GM23248 (cell line): ENCODE measurements at regions not wholly inside any gene's neighbourhood (a gene's known extent, or its start where the extent isn't known, plus 50 kb on each side); places are given as distances from the start of the nearest gene placed in this dataset.

Source experiments
- EZH2 ChIP-seq: fragments of 200-600 bp; sonication (generic); IDR thresholded peaks from 2 replicates; pipeline ENCODE4 v1.6.1; 2018; ENCODE audit warnings: antibody characterized with exemption, mild to moderate bottlenecking; ENCODE audit not compliant: insufficient read depth, poor library complexity, severe bottlenecking
- EZH2phosphoT487 ChIP-seq: fragments of 200-600 bp; sonication (generic); IDR thresholded peaks from 2 replicates; pipeline ENCODE4 v1.6.1; 2018; ENCODE audit warnings: antibody characterized with exemption, moderate library complexity, mild to moderate bottlenecking, low read depth; ENCODE audit not compliant: insufficient read depth

- no peak for TF ChIP-seq EZH2
- no peak for TF ChIP-seq EZH2phosphoT487
These were observed 113.9 kb downstream of the EDN1 start for GRCh38 chr6:12403947-12404647.
